Activated CD8-positive, alpha-beta T cell treated with anti-CD3 and anti-CD28 coated beads for 36 hours (primary cell): ENCODE measurements at regions not wholly inside any gene's neighbourhood (a gene's known extent, or its start where the extent isn't known, plus 50 kb on each side); places are given as distances from the start of the nearest gene placed in this dataset.

Experiments
- ATAC-seq: fragments of 200-7000 bp; cut with Tn5 transposase; one replicate; pipeline ENCODE4 v1.10.0; 2021; ENCODE audit warnings: mild to moderate bottlenecking, moderate library complexity
- CTCF ChIA-PET: fragments of 350-600 bp; sonication (Branson Sonifier 250); formaldehyde crosslinking; loops from one replicate; lab custom pipeline; 2021; ENCODE audit warnings: antibody characterized with exemption; lab: Charles Lee
- POLR2A ChIA-PET: fragments of 350-600 bp; sonication (Branson Sonifier 250); formaldehyde crosslinking; loops from one replicate; lab custom pipeline; 2021; ENCODE audit warnings: antibody characterized with exemption; lab: Charles Lee
- DNase-seq: peaks from one replicate; pipeline ENCODE4 v3.0.0-alpha.2; 2020
- H3K27ac Mint-ChIP-seq: one replicate; pipeline ENCODE4 v1.8.0; 2021; ENCODE audit warnings: mild to moderate bottlenecking, mixed read lengths
- H3K27me3 Mint-ChIP-seq: one replicate; pipeline ENCODE4 v1.8.0; 2021; ENCODE audit warnings: mixed read lengths
- H3K36me3 Mint-ChIP-seq: one replicate; pipeline ENCODE4 v1.8.0; 2021; ENCODE audit warnings: low read depth, mixed read lengths
- H3K4me1 Mint-ChIP-seq: one replicate; pipeline ENCODE4 v1.8.0; 2021; ENCODE audit warnings: low read depth, mixed read lengths
- H3K4me3 Mint-ChIP-seq: one replicate; pipeline ENCODE4 v1.8.0; 2021; ENCODE audit warnings: mild to moderate bottlenecking, moderate library complexity, mixed read lengths
- H3K9me3 Mint-ChIP-seq: one replicate; pipeline ENCODE4 v1.8.0; 2021; ENCODE audit warnings: mixed read lengths
- intact Hi-C: fragments of 100-400 bp; cut with micrococcal nuclease; formaldehyde crosslinking; loops from one replicate; pipeline ENCODE4 v1.10.0; 2022
- TF ChIP-seq, protein P1 (sequence below): fragments of 200-600 bp; IDR thresholded peaks from one replicate; pipeline ENCODE4 v1.8.0; 2022; ENCODE audit warnings: antibody characterized with exemption, mild to moderate bottlenecking

DNA sequence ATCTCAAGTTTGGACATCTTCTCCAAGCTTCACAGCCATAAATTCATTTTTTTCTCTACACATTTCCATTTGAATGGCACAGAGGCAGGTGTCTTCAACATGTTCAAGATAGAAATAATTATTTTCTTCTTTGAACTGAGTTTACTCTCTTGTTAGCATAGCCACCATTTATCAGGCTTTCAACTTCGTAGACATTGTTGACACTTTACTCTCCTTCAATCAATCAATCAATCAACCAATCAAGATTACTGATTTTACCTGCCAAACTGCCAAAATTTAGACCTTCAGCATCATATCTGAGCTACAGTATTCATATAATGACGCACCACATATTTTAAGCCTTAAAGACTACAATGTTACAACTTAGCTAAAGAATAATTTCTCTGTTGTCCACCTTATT is 300.1 kb upstream of the LUZP2 start:
- Mint-ChIP-seq H3K27ac (no peak overlapping the region), H3K9me3 (peaks cover 13% of the 10 kb centered on the region), H3K4me1 (no peaks in the 10 kb centered on the region), H3K27me3 (no peaks in the 10 kb centered on the region), H3K4me3 (no peak overlapping the region), H3K36me3 (no peaks in the 10 kb centered on the region)
- ChIA-PET CTCF (no interaction called here), POLR2A (no interaction called here)
- ATAC-seq, result no peak
- TF ChIP-seq, protein P1, sequence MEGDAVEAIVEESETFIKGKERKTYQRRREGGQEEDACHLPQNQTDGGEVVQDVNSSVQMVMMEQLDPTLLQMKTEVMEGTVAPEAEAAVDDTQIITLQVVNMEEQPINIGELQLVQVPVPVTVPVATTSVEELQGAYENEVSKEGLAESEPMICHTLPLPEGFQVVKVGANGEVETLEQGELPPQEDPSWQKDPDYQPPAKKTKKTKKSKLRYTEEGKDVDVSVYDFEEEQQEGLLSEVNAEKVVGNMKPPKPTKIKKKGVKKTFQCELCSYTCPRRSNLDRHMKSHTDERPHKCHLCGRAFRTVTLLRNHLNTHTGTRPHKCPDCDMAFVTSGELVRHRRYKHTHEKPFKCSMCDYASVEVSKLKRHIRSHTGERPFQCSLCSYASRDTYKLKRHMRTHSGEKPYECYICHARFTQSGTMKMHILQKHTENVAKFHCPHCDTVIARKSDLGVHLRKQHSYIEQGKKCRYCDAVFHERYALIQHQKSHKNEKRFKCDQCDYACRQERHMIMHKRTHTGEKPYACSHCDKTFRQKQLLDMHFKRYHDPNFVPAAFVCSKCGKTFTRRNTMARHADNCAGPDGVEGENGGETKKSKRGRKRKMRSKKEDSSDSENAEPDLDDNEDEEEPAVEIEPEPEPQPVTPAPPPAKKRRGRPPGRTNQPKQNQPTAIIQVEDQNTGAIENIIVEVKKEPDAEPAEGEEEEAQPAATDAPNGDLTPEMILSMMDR, result no peak
- no peak for DNase-seq
- intact Hi-C loops, result no loop called here

DNA sequence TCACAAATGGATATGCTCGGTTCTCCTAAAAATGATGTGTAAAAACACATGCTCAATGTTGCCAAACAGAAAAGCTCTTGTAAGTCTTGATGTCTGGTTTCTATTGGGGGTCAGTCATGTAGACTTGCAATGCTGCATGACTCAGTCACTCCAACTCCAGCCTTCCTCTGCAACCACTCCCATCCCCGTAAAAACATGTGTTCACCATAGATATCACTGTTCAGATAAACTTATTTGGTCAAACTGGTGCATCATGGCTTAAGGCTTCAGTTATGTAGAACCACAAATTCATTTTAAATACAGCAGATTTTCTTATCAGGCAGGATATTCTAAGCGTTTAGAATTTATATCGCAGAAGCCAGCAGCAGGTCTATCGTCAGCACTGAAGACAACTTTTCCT is 298.4 kb upstream of the LUZP2 start:
- Mint-ChIP-seq H3K27ac (no peak overlapping the region), H3K4me3 (no peak overlapping the region), H3K27me3 (no peaks in the 10 kb centered on the region), H3K36me3 (no peaks in the 10 kb centered on the region), H3K9me3 (peaks cover 5% of the 10 kb centered on the region), H3K4me1 (no peaks in the 10 kb centered on the region)
- TF ChIP-seq, protein P1, result no peak
- ChIA-PET POLR2A (no interaction called here), CTCF (no interaction called here)
- no peak for ATAC-seq
- intact Hi-C loops, result no loop called here
- DNase-seq, result no peak

DNA sequence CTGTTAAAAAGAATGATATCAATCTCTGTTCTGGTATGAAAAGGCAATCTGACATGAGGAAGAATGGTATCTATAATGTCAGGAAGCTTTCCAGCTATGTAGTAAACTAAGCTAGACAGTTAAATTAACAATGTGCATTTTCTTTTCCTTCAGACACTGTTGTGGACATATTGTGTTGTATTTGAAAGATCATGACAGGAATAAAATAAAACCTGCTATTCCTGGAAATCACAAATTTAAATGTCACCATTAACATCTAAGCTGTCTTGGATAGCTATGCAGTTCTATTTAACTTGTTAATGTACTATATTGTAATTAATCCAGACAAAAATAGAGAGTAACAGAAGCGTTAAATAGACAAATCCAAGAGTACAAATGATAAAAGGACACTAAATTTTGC is 297.4 kb upstream of the LUZP2 start:
- Mint-ChIP-seq H3K4me1 (no peaks in the 10 kb centered on the region), H3K27me3 (no peaks in the 10 kb centered on the region), H3K36me3 (no peaks in the 10 kb centered on the region), H3K9me3 (peaks cover 5% of the 10 kb centered on the region), H3K27ac (no peak overlapping the region), H3K4me3 (no peak overlapping the region)
- ATAC-seq (no peak), DNase-seq (no peak)
- POLR2A ChIA-PET, result no interaction called here
- TF ChIP-seq, protein P1, result no peak
- intact Hi-C loops, result no loop called here
- CTCF ChIA-PET, result no interaction called here

DNA sequence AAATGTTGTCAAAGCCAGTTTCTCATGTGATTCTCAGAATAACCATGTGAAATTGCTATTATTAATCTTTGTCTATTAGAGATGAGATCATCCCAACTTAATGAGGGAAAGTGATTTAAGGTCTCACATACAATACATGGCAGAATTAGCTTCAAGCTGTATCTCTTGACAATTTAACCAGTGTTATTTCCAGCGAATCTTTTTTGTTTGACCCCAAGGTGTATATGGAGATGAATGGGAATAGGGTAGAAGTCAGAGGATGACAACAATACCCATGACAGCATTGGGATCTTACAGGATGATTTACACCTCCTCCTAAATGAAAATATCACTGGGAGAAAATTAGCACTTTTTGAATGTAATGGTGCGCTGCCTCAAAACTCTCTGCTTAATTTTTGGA is 290.8 kb upstream of the LUZP2 start:
- CTCF ChIA-PET, result no interaction called here
- H3K27ac Mint-ChIP-seq, result no peak overlapping the region
- no peak overlapping the region for H3K4me3 Mint-ChIP-seq
- no peaks in the 10 kb centered on the region for H3K36me3 Mint-ChIP-seq
- H3K27me3 Mint-ChIP-seq, result no peaks in the 10 kb centered on the region
- H3K4me1 Mint-ChIP-seq, result no peaks in the 10 kb centered on the region
- ATAC-seq, result no peak
- intact Hi-C loops, result no loop called here
- TF ChIP-seq, protein P1, result no peak
- no peak for DNase-seq
- POLR2A ChIA-PET, result no interaction called here
- H3K9me3 Mint-ChIP-seq, result peaks cover 4% of the 10 kb centered on the region

DNA sequence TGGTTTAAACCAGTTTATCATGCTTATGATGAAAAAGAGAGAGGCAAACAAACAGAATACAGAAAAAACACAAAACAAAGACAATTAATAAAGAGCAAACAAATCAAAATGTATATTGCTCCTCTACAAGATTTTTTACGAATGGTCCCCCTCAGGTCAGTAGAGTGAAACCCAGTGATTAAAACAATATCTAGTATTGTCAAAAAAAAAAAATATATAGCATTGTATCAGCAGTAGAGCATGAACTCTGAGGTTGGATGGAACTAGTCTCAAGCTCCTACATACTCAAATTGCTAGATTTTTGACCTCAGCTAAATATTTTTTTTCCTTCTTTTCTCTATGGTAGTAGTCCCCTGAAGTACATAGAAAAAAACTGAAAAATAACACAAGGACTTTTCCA is 290.3 kb upstream of the LUZP2 start:
- Mint-ChIP-seq H3K4me1 (no peaks in the 10 kb centered on the region), H3K9me3 (peaks cover 4% of the 10 kb centered on the region), H3K27me3 (no peaks in the 10 kb centered on the region), H3K27ac (no peak overlapping the region), H3K4me3 (no peak overlapping the region), H3K36me3 (no peaks in the 10 kb centered on the region)
- DNase-seq (no peak), ATAC-seq (no peak)
- POLR2A ChIA-PET, result no interaction called here
- TF ChIP-seq, protein P1, result no peak
- intact Hi-C loops, result no loop called here
- CTCF ChIA-PET, result no interaction called here
